HG03066 (cell line): ENCODE measurements at regions not wholly inside any gene's neighbourhood (a gene's known extent, or its start where the extent isn't known, plus 50 kb on each side); places are given as distances from the start of the nearest gene placed in this dataset.

Source experiments
- ATAC-seq: cut with Tn5 transposase; IDR thresholded peaks from one replicate; pipeline ENCODE4 v1.9.1; 2021; ENCODE audit warnings: low read depth; ENCODE audit not compliant: unreplicated experiment

DNA sequence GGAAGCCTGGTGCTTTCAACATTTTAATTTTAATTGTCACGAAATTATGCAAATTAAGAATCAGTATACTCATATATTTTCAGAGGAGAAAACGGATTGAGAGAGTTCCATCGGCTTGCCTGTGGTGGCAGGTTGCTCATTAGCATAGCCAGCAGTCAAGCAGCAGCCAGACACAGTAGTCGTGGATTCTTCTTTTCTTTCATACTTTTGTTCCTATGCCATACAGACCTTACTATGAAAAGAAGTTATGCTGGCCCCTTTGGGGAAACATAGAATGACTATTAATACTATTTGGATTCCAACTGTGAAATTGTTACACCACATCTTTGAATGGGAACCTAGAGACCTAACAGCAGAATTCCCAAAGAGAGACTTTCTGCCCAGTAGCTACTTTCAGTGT is 617.7 kb upstream of the CA10 start:
- no peak for ATAC-seq

GRCh38 chr17:52762794-52763167 is 604.3 kb upstream of the CA10 start:
- ATAC-seq = no peak

GRCh38 chr17:52762147-52762793 is 603.8 kb upstream of the CA10 start:
- no peak for ATAC-seq

DNA sequence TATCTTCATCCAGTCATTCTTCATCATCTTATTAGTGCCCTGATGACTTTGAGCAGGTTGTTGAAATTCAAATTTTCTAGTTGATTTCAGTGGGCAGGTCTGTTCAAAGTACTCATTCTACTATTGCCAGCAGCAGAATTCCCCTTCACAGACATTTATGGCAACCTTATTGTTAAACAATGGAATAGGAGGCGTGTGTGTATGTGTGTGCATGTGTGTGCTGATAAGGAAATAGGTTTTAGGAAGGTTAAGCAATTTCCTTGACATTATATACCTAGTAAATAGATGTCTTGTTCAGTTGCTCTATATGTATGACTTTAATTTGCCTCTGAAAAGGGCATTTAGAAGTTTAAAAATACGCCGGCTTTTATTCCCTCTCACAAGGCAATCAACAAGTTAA is 601.4 kb upstream of the CA10 start:
- ATAC-seq = no peak

- no peak for ATAC-seq
These were observed 600.0 kb upstream of the CA10 start for GRCh38 chr17:52758481-52758880.

GRCh38 chr17:52756746-52757145 is 598.2 kb upstream of the CA10 start:
- ATAC-seq = no peak

DNA sequence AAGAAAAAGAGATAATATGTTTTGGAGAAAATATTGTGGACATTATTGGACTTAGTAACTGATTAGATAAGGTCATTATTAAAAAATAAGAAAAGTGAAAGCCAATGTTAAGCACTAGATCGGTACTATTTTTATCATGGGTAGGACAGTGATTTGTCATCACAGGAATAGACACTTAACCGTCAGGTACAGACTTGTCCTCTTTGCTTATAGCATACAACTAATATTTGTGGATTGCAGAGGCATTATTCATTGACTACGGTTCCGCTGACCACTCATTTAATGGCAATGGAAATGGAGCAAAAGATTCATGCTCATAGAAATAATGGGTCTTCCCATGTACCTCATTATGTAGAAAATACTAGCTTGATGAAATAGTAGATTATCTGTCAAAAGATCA is 596.3 kb upstream of the CA10 start:
- ATAC-seq = no peak

DNA sequence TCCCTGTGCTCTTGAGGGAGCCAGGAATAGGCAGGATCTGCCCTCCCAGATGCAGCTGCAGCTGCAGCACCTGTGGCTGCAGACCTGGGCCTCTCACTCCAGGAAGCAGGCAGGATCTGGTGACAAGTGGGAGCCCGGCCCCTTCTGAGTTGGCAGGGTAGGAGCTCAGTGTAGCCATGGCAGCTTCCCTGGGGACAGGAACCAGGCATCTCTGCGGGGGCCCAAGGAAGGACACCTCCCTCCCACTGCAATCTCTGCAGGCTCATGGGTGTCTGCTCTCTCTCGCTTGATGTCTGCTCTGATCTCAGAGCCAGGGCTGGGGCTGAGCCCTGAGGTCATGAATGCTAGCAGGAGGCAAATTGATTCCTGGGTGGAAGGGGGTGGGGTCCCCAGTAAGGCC is 592.5 kb upstream of the CA10 start:
- ATAC-seq = no peak

DNA sequence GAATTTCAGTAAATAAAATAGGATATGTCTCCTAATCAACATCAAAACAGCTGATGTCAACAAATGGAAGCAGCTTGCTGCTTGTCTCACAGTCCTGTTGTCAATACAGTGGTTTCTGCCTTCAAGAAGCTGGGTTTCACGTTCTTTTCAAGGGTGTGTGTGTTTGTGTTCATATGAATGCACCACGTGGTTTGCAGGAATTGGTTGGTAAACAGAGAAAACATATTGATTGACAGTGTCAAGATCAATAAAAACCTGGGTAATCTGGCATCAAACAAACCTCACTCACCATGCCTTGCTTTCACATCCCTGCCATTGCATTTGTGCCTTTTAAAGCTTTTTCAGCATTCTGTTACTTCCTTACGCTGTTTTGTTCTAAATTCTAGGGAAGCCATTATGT is 585.7 kb upstream of the CA10 start:
- no peak for ATAC-seq

DNA sequence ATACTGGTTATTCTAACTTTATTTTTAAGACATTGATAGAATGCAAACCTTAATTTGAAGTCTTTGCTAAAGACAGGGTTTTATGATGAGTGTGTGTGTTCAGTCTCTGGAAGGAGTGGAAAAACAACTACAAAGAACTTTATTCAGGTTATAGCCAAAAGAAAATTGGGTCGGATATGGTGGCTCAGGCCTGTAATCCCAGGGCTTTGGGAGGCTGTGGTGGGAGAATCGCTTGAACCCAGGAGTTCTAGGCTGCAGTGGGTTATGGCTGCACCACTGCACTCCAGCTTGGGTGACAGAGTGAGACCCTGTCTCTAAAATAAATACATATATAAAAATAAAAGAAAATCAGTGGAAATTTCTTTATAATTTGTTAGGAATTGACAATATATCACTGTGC is 581.5 kb upstream of the CA10 start:
- ATAC-seq = no peak

DNA sequence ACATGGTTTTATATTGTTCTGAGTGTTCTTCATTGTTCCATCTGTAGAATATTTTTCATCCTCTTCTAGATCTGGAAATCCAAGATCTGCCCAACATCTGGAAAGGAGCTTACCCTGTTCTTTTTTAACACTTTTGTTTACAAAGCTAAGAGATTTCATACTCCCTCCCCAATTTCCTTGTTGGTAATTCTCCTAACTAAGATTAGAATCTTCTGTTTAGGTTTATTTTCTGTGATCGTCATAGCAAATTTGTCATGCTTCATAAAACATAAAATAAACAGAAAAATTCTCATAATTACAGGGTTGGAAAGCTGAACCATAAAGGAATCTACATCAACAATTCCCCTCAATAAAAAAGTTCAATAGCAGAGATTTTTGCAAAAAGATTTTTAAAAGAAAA is 580.3 kb upstream of the CA10 start:
- no peak for ATAC-seq

- ATAC-seq = no peak
These were observed 578.6 kb upstream of the CA10 start for GRCh38 chr17:52737071-52737470.

DNA sequence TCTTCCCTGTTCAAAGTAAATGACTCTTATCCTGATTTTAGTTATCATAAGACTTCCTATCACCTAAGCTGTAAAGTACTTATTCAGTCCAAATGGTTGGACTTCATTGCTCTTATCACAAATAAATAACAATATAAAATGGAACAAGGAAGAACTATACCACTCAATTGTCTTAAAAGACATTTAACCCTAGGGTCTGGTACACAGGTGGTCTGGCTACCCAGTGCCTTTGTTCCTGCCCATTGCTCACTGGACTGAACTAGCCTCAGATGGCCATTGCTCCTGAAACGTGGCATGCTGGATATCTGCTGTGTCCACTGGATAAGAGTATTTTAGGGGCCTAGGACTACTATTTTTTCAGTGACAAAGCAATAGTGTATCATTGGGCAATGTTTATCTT is 574.3 kb upstream of the CA10 start:
- no peak for ATAC-seq

DNA sequence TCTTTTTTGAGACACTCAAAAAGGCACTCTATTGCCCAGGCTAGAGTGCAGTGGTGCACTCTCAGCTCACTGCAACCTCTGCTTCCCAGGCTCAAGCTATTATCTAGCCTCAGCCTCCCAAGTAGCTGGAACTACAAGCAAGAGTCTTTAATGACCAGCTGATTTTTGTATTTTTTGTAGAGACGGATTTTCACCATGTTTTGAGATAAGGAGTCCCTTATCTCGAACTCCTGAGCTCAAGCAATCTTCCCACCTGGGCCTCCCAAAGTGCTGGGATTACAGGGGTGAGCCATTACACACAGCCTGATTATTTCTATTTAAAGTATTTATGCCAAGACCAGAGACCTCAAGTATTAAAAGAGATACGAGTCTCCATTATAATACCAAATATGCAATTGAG is 566.1 kb upstream of the CA10 start:
- ATAC-seq = no peak

DNA sequence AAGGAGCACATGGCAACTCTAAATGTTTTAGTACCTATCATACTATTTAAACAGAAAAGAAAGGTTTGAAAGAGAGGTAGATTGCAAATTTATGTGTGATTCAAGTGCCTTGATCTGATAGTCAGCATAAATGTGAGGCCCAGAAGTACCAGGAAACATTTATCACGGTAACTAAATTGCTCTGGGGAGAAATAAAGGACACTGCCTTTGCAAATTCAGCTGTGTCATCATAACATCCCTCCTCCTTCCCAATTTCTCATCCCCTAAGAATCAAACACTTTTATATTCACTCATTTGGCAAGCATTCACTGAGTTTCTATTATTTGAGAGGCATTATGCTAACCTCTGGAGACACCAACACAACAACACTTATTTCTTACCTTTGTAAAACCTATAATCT is 563.4 kb upstream of the CA10 start:
- ATAC-seq = no peak

GRCh38 chr17:52710363-52710901 is 551.9 kb upstream of the CA10 start:
- ATAC-seq = no peak

DNA sequence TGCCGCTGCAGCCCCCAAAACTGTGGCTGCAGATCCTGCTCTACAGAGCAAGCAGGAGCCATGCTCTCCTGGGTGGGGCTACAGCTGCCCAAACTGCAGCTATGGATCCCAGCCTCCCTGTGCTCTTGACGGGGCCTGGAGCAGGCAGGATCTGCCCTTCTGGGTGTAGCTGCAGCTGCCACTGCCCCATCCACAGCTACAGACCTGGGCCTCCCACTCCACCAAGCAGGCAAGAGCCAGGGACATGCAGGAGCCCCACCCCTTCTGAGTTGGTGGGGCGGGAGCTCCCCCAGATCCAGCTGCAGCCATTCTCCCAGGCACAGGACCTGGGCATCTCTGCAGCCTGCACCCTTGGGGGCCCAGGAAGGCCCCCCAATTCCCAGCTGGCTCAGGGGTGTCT is 551.2 kb upstream of the CA10 start:
- ATAC-seq = no peak

GRCh38 chr17:52696362-52696761 is 537.8 kb upstream of the CA10 start:
- ATAC-seq = no peak

- ATAC-seq = no peak
These were observed 527.6 kb upstream of the CA10 start for GRCh38 chr17:52686140-52686539.

DNA sequence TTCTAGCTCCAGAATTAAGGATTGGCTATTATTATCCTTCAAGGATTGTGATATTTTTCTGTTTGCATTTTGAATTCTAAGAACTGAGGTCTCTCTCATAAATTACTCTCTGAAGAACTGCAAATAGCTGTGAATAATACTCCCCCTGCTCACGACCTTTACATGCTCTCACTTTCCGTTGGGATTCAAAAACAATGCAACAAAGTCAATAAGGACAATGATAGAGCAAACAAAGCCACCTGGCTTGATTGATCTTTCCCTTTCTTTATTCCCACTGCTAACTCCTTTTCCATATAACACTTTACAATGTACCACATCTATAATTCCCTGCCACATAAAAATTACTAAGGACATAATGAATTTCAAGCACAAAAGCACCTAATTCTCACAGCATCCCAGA is 523.0 kb upstream of the CA10 start:
- no peak for ATAC-seq

DNA sequence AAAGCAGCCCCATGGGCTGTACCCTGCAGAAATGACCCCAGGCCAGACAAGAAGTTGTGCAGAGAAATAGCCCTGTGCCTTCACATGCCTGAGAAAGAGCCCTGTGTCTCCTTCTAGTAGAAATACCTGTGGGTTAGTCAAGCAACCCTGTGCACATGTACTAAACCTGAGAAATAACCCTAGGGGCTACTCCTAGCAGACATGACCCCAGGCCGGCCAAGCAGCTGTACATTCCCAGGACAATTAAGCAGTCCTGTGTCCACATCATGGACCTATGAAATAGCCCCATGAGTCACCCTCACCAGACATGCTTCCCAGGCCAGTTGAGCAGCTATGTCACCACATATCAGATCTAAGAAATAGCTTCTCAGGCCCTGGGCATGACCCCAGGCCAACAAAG is 519.7 kb upstream of the CA10 start:
- no peak for ATAC-seq

- no peak for ATAC-seq
These were observed 516.2 kb upstream of the CA10 start for GRCh38 chr17:52674686-52675085.

DNA sequence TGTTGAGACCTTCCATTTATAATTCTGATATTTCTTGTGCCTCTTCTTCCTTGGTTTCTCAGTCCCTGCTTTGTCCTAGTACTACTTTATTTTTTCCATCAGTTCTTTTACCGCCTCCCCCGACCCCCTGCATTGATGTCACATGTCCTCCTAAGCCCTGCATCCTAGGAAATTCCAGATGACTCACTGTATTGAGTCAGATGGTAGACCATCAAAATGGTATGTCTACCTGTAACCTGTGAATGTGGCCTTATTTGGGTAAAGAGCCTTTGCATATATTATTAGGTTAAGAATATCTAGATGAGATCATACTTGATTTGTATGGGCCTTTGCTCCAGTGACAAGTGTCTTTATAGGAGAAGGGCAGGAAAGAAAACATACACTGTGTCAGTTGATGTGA is 515.3 kb upstream of the CA10 start:
- ATAC-seq = no peak
